ENCODE measurements at regions not wholly inside any gene's neighbourhood (a gene's known extent, or its start where the extent isn't known, plus 50 kb on each side); places are given as distances from the start of the nearest gene placed in this dataset.

- no peaks in the 10 kb centered on the region for H3K9me3 ChIP-seq
- no peak overlapping the region for H3K4me3 ChIP-seq
- no peak overlapping the region for H3K27ac ChIP-seq
- no peaks in the 10 kb centered on the region for H3K27me3 ChIP-seq
- H3K4me1 ChIP-seq = no peaks in the 10 kb centered on the region
- no peaks in the 10 kb centered on the region for H3K36me3 ChIP-seq
- TF ChIP-seq POLR2A (IDR thresholded peaks at IDR 0.05) (no peak), CTCF (IDR thresholded peaks at IDR 0.05) (no peak)
- DNase-seq = no peak
Measured at GRCh38 chr5:143985832-143986515, 174.0 kb downstream of the HMHB1 start.

- no peak for DNase-seq
- Histone ChIP-seq H3K9me3 (no peaks in the 10 kb centered on the region), H3K36me3 (no peaks in the 10 kb centered on the region), H3K27ac (no peak overlapping the region), H3K4me3 (no peak overlapping the region), H3K27me3 (no peaks in the 10 kb centered on the region), H3K4me1 (no peaks in the 10 kb centered on the region)
- TF ChIP-seq POLR2A (IDR thresholded peaks at IDR 0.05) (no peak), CTCF (IDR thresholded peaks at IDR 0.05) (no peak)
Measured at GRCh38 chr5:143986516-143987212, 174.7 kb downstream of the HMHB1 start.

GRCh38 chr5:143987264-143987663 lies 175.3 kb downstream of the HMHB1 start:
- Histone ChIP-seq H3K27ac (no peak overlapping the region), H3K9me3 (no peaks in the 10 kb centered on the region)

GRCh38 chr5:143987751-143988560 lies 176.0 kb downstream of the HMHB1 start:
- no peak overlapping the region for H3K4me3 ChIP-seq
- no peak for TF ChIP-seq CTCF (IDR thresholded peaks at IDR 0.05)
- no peak for TF ChIP-seq POLR2A (IDR thresholded peaks at IDR 0.05)
- DNase-seq = no peak
- no peaks in the 10 kb centered on the region for H3K9me3 ChIP-seq
- no peaks in the 10 kb centered on the region for H3K36me3 ChIP-seq
- no peaks in the 10 kb centered on the region for H3K4me1 ChIP-seq
- no peaks in the 10 kb centered on the region for H3K27me3 ChIP-seq
- no peak overlapping the region for H3K27ac ChIP-seq

More at GRCh38 chr5:143987264-143987663, 175.3 kb downstream of the HMHB1 start:
- DNase-seq = no peak
- no peak overlapping the region for H3K4me3 ChIP-seq
- H3K36me3 ChIP-seq = no peaks in the 10 kb centered on the region
- TF ChIP-seq POLR2A (IDR thresholded peaks at IDR 0.05) (no peak), CTCF (IDR thresholded peaks at IDR 0.05) (no peak)
- no peaks in the 10 kb centered on the region for H3K27me3 ChIP-seq
- H3K4me1 ChIP-seq = no peaks in the 10 kb centered on the region

GRCh38 chr5:143992496-143992895 lies 178.0 kb downstream of the YIPF5 start:
- Histone ChIP-seq H3K4me3 (no peak overlapping the region), H3K4me1 (no peaks in the 10 kb centered on the region), H3K27ac (no peak overlapping the region), H3K9me3 (no peaks in the 10 kb centered on the region), H3K36me3 (no peaks in the 10 kb centered on the region), H3K27me3 (no peaks in the 10 kb centered on the region)
- no peak for TF ChIP-seq CTCF (IDR thresholded peaks at IDR 0.05)
- no peak for DNase-seq
